Pancreas (tissue), 10 donors: ENCODE measurements at regions not wholly inside any gene's neighbourhood (a gene's known extent, or its start where the extent isn't known, plus 50 kb on each side); places are given as distances from the start of the nearest gene placed in this dataset.

ENCODE experiments used
- ATAC-seq, 4 donors: fragments of 200-7000 bp; cut with Tn5 transposase; one replicate each; pipeline versions ENCODE4 v1.8.0 to v1.9.1; 2020; ENCODE audit warnings: mild to moderate bottlenecking in 4 of 4, moderate library complexity in 4 of 4
- DNase-seq, 6 donors: peaks; one replicate each; pipeline ENCODE4 v3.0.0-alpha.2; 2020
- FAIRE-seq: peaks from 2 replicates; lab custom pipeline; 2012; peaks lifted over from hg19 to GRCh38; lab: Jason Lieb, UNC
- H3K27ac ChIP-seq, 4 donors: fragments of 200-600 bp; sonication (generic); 1 replicate in 3 of 4; 2 replicates in 1 of 4; pipeline versions ENCODE4 v1.5.0 to v1.8.0; 2020
- H3K27me3 ChIP-seq, 4 donors: fragments of 200-600 bp; one replicate each; pipeline ENCODE4 v1.8.0; 2021
- H3K36me3 ChIP-seq, 3 donors: fragments of 200-600 bp; sonication (generic) in 1 of 3; one replicate each; pipeline versions ENCODE4 v1.5.0 to v1.8.0; 2020 to 2021
- H3K4me1 ChIP-seq, 3 donors: fragments of 200-600 bp; one replicate each; pipeline ENCODE4 v1.8.0; 2021
- H3K4me3 ChIP-seq, 4 donors: fragments of 200-600 bp; sonication (generic) in 2 of 4; one replicate each; pipeline versions ENCODE4 v1.5.0 to v1.8.0; 2020 to 2021
- H3K9me3 ChIP-seq, 4 donors: fragments of 200-600 bp; one replicate each; pipeline ENCODE4 v1.8.0; 2021
- CTCF ChIP-seq, 4 donors: fragments of 200-600 bp; sonication (generic) in 3 of 4; IDR thresholded peaks; one replicate each; pipeline versions ENCODE4 v1.5.0 to v1.8.0; 2021; ENCODE audit warnings: antibody characterized with exemption in 4 of 4
- WGBS, 2 donors: extraction: QIAGEN DNeasy Blood & Tissue Kit; methylation state at CpG; one replicate each; pipeline ENCODE4 v1.1.7; 2013; 5-methylcytosine and 5-hydroxymethylcytosine counted together
- intact Hi-C, 3 donors: fragments of 100-400 bp; cut with DNase I; formaldehyde crosslinking; loops; one replicate each; pipeline versions ENCODE4 v1.11.1 to v1.14.2; 2022
- donor health status: healthy with polysubstance abuse.
- donor health status: DM: no; HTN: no; CAD: no; lungs with moderate emphysema.
- donor health status: DM: no; HTN: no; CAD: no.
- donor health status: control.
- donor health status: control.
- donor health status: Bipolar disorder and iron deficiency.
- donor health status: DM: yes; HTN: yes; CAD: no.
- donor health status: DM: no; HTN: no; CAD: no.
- donor health status: DM: no; HTN: no; CAD: no.
- donor health status: DM: yes; HTN: yes; CAD: no.

- no peak for TF ChIP-seq CTCF (IDR thresholded peaks at IDR 0.05)
- Histone ChIP-seq H3K27me3 (no peaks in the 10 kb centered on the region), H3K27ac (no peak overlapping the region), H3K36me3 (no peaks in the 10 kb centered on the region), H3K4me3 (no peak overlapping the region), H3K9me3 (no peaks in the 10 kb centered on the region), H3K4me1 (no peaks in the 10 kb centered on the region)
- intact Hi-C loops = no loop called here
- no peak for ATAC-seq
- 31 to 45% methylated on average over 6 of the region's 6 CpGs for WGBS, 2 donors
- no peak for FAIRE-seq
- no peak for DNase-seq
Observed at GRCh38 chr3:80244390-80244789, 476.6 kb upstream of the ROBO1 start.

- intact Hi-C loops = no loop called here
- Histone ChIP-seq H3K36me3 (no peaks in the 10 kb centered on the region), H3K9me3 (no peaks in the 10 kb centered on the region), H3K27ac (no peak overlapping the region), H3K4me1 (no peaks in the 10 kb centered on the region), H3K27me3 (no peaks in the 10 kb centered on the region), H3K4me3 (no peak overlapping the region)
- FAIRE-seq (no peak), DNase-seq (no peak), ATAC-seq (no peak)
- no peak for TF ChIP-seq CTCF (IDR thresholded peaks at IDR 0.05)
- 84 to 89% methylated on average over 1 of the region's 1 CpG for WGBS, 2 donors
Observed at GRCh38 chr3:80241791-80242190, 474.0 kb upstream of the ROBO1 start.

DNA sequence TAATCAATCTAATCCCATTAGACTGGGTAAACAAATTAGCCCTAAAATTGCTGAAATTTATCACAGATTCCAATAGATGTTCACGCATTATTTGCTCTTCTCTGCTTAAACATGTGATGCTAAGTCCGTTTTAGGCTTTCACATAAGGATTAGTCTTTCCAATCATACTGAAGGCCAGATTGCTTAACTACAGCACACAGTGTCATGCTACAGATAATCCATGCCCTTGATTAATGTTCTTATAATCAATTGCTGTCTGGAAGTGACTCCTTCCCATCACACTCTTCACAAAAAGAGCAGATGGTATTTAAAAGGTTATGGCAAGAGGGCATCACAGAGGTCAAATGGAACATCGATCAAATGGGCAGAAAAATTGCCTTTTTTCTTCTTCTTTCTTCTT lies 471.5 kb upstream of the ROBO1 start:
- no peak for TF ChIP-seq CTCF (IDR thresholded peaks at IDR 0.05)
- WGBS, 2 donors = 11 to 13% methylated on average over 3 of the region's 3 CpGs
- FAIRE-seq (no peak), DNase-seq (no peak), ATAC-seq (no peak)
- Histone ChIP-seq H3K9me3 (no peaks in the 10 kb centered on the region), H3K4me1 (no peaks in the 10 kb centered on the region), H3K27ac (no peak overlapping the region), H3K27me3 (no peaks in the 10 kb centered on the region), H3K36me3 (no peaks in the 10 kb centered on the region), H3K4me3 (no peak overlapping the region)
- intact Hi-C loops = no loop called here

DNA sequence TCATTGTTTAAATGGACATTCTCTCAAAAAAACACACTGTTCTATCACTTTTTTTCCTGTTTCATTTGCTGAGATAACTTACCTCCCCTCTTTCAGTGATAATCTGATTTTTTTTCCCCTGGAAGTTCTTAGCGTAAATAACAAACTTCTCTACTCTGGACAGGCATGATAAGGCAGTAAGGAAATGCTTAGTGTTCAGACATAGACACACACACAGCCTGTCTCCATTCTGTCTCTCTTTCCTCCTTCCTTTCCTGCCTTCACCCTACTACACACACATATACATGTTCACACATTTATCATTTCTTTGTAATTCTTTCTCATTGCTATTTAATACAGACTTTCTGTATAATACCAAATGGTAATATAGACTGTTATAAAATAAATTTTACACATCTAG lies 470.8 kb upstream of the ROBO1 start:
- ATAC-seq = no peak
- no peak for TF ChIP-seq CTCF (IDR thresholded peaks at IDR 0.05)

GRCh38 chr3:80238152-80238551 lies 470.4 kb upstream of the ROBO1 start:
- TF ChIP-seq CTCF (IDR thresholded peaks at IDR 0.05) = no peak
- H3K36me3 ChIP-seq = no peaks in the 10 kb centered on the region
- no peaks in the 10 kb centered on the region for H3K27me3 ChIP-seq
- FAIRE-seq (no peak), ATAC-seq (no peak), DNase-seq (no peak)
- no peak overlapping the region for H3K27ac ChIP-seq
- H3K9me3 ChIP-seq = no peaks in the 10 kb centered on the region
- intact Hi-C loops = no loop called here
- H3K4me1 ChIP-seq = no peaks in the 10 kb centered on the region
- no peak overlapping the region for H3K4me3 ChIP-seq

More for the DNA sequence above, 470.8 kb upstream of the ROBO1 start:
- WGBS, 2 donors = 11 to 12% methylated on average over 1 of the region's 1 CpG
- no peak overlapping the region for H3K4me3 ChIP-seq
- H3K4me1 ChIP-seq = no peaks in the 10 kb centered on the region
- no peaks in the 10 kb centered on the region for H3K36me3 ChIP-seq
- DNase-seq (no peak), FAIRE-seq (no peak)
- intact Hi-C loops = no loop called here
- H3K9me3 ChIP-seq = no peaks in the 10 kb centered on the region
- no peak overlapping the region for H3K27ac ChIP-seq
- no peaks in the 10 kb centered on the region for H3K27me3 ChIP-seq
